ENCODE measurements at regions not wholly inside any gene's neighbourhood (a gene's known extent, or its start where the extent isn't known, plus 50 kb on each side); places are given as distances from the start of the nearest gene placed in this dataset.

- TF ChIP-seq IFI16 (CRISPR knock-in tag; IDR thresholded peaks at IDR 0.05) (no peak), ZNF12 (CRISPR knock-in tag; IDR thresholded peaks at IDR 0.05) (no peak), OTX1 (CRISPR knock-in tag; IDR thresholded peaks at IDR 0.05) (no peak), DACH1 (IDR thresholded peaks at IDR 0.05; ENCODE audit: partially characterized antibody) (no peak)
- TF ChIP-seq, protein P1, sequence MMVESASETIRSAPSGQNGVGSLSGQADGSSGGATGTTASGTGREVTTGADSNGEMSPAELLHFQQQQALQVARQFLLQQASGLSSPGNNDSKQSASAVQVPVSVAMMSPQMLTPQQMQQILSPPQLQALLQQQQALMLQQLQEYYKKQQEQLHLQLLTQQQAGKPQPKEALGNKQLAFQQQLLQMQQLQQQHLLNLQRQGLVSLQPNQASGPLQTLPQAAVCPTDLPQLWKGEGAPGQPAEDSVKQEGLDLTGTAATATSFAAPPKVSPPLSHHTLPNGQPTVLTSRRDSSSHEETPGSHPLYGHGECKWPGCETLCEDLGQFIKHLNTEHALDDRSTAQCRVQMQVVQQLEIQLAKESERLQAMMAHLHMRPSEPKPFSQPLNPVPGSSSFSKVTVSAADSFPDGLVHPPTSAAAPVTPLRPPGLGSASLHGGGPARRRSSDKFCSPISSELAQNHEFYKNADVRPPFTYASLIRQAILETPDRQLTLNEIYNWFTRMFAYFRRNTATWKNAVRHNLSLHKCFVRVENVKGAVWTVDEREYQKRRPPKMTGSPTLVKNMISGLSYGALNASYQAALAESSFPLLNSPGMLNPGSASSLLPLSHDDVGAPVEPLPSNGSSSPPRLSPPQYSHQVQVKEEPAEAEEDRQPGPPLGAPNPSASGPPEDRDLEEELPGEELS (CRISPR knock-in tag; IDR thresholded peaks at IDR 0.05; ENCODE audit: borderline replicate concordance): no peak
These were observed 806.1 kb downstream of the LTN1 start (continued) for GRCh38 chr21:28186604-28187003.

GRCh38 chr21:28181730-28182129 lies 810.9 kb downstream of the LTN1 start:
- 0% methylated on average over 4 of the region's 4 CpGs for WGBS (ENCODE audit: insufficient coverage, low coverage, missing lambda C conversion rate)
- no peak for DNase-seq (ENCODE audit: extremely low read depth in 1 of 4, low spot score in 3 of 4)
- Histone ChIP-seq H2AFZ (ENCODE audit: low read depth, low read length) (no peak overlapping the region), H3K79me2 (ENCODE audit: control insufficient read depth, insufficient read depth, low read length) (no peaks in the 10 kb centered on the region), H3K9ac (ENCODE audit: insufficient read depth in 1 of 2, low read depth in 2 of 2, low read length in 2 of 2) (no peak overlapping the region), H3K4me1 (replicated peaks in 1 of 2; ENCODE audit: control insufficient read depth in 2 of 2, insufficient read depth in 2 of 2, low read length in 2 of 2) (no peaks in the 10 kb centered on the region), H3K27me3 (ENCODE audit: control insufficient read depth in 2 of 2, insufficient read depth in 2 of 2, low read length in 2 of 2) (no peaks in the 10 kb centered on the region), H3K36me3 (ENCODE audit: control insufficient read depth, insufficient read depth, low read length) (no peaks in the 10 kb centered on the region), H3K4me3 (no peak overlapping the region), H4K20me1 (replicated peaks; ENCODE audit: control insufficient read depth, insufficient read depth, low read length) (no peaks in the 10 kb centered on the region), H3K9me3 (replicated peaks; ENCODE audit: control insufficient read depth, insufficient read depth, low read depth, low read length) (no peaks in the 10 kb centered on the region), H3K4me2 (ENCODE audit: insufficient read depth, low read length) (no peak overlapping the region), H3K27ac (ENCODE audit: extremely low read depth, low read depth, low read length) (no peak overlapping the region), H3K9me1 (ENCODE audit: control insufficient read depth, insufficient read depth, low read length) (no peaks in the 10 kb centered on the region)
- no TSS peak for BruUV-seq (replicated peaks)
- FAIRE-seq: no peak
- intact Hi-C loops (cut with micrococcal nuclease): no loop called here
- in situ Hi-C loops (cut with MboI): no loop called here
- POLR2A ChIA-PET: no interaction called here
- CTCF ChIA-PET (ENCODE audit: low intra/inter-chr PET ratio): no interaction called here
- ATAC-seq: no peak
- no peak for TF ChIP-seq GATA2 (CRISPR knock-in tag; IDR thresholded peaks at IDR 0.05)
- no peak for TF ChIP-seq MXI1 (IDR thresholded peaks at IDR 0.05; ENCODE audit: low read depth, low read length)
- TF ChIP-seq PYGO2 (tag; IDR thresholded peaks at IDR 0.05): no peak
- TF ChIP-seq, protein P2, sequence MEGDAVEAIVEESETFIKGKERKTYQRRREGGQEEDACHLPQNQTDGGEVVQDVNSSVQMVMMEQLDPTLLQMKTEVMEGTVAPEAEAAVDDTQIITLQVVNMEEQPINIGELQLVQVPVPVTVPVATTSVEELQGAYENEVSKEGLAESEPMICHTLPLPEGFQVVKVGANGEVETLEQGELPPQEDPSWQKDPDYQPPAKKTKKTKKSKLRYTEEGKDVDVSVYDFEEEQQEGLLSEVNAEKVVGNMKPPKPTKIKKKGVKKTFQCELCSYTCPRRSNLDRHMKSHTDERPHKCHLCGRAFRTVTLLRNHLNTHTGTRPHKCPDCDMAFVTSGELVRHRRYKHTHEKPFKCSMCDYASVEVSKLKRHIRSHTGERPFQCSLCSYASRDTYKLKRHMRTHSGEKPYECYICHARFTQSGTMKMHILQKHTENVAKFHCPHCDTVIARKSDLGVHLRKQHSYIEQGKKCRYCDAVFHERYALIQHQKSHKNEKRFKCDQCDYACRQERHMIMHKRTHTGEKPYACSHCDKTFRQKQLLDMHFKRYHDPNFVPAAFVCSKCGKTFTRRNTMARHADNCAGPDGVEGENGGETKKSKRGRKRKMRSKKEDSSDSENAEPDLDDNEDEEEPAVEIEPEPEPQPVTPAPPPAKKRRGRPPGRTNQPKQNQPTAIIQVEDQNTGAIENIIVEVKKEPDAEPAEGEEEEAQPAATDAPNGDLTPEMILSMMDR (IDR thresholded peaks at IDR 0.05 in 2 of 3, conservative IDR thresholded peaks at IDR 0.05 in 1 of 3; ENCODE audit: insufficient read depth in 2 of 3, low read depth in 1 of 3, low read length in 3 of 3): no peak
- TF ChIP-seq CAMTA2 (CRISPR knock-in tag; conservative IDR thresholded peaks at IDR 0.05): no peak
- TF ChIP-seq, protein P3, sequence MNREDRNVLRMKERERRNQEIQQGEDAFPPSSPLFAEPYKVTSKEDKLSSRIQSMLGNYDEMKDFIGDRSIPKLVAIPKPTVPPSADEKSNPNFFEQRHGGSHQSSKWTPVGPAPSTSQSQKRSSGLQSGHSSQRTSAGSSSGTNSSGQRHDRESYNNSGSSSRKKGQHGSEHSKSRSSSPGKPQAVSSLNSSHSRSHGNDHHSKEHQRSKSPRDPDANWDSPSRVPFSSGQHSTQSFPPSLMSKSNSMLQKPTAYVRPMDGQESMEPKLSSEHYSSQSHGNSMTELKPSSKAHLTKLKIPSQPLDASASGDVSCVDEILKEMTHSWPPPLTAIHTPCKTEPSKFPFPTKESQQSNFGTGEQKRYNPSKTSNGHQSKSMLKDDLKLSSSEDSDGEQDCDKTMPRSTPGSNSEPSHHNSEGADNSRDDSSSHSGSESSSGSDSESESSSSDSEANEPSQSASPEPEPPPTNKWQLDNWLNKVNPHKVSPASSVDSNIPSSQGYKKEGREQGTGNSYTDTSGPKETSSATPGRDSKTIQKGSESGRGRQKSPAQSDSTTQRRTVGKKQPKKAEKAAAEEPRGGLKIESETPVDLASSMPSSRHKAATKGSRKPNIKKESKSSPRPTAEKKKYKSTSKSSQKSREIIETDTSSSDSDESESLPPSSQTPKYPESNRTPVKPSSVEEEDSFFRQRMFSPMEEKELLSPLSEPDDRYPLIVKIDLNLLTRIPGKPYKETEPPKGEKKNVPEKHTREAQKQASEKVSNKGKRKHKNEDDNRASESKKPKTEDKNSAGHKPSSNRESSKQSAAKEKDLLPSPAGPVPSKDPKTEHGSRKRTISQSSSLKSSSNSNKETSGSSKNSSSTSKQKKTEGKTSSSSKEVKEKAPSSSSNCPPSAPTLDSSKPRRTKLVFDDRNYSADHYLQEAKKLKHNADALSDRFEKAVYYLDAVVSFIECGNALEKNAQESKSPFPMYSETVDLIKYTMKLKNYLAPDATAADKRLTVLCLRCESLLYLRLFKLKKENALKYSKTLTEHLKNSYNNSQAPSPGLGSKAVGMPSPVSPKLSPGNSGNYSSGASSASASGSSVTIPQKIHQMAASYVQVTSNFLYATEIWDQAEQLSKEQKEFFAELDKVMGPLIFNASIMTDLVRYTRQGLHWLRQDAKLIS (CRISPR knock-in tag; IDR thresholded peaks at IDR 0.05): no peak
- TF ChIP-seq, protein P4, sequence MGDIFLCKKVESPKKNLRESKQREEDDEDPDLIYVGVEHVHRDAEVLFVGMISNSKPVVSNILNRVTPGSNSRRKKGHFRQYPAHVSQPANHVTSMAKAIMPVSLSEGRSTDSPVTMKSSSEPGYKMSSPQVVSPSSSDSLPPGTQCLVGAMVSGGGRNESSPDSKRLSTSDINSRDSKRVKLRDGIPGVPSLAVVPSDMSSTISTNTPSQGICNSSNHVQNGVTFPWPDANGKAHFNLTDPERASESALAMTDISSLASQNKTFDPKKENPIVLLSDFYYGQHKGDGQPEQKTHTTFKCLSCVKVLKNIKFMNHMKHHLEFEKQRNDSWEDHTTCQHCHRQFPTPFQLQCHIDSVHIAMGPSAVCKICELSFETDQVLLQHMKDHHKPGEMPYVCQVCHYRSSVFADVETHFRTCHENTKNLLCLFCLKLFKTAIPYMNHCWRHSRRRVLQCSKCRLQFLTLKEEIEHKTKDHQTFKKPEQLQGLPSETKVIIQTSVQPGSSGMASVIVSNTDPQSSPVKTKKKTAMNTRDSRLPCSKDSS (IDR thresholded peaks at IDR 0.05; ENCODE audit: low read depth, partially characterized antibody): no peak
- no peak for TF ChIP-seq PTRF (tag; IDR thresholded peaks at IDR 0.05)
- no peak for TF ChIP-seq KHSRP (IDR thresholded peaks at IDR 0.05)
